Hematopoietic multipotent progenitor cell treated with erythropoietin and hydrocortisone succinate and interleukin-3 and kit ligand, for 15 days (in vitro differentiated cells): ENCODE measurements at regions not wholly inside any gene's neighbourhood (a gene's known extent, or its start where the extent isn't known, plus 50 kb on each side); places are given as distances from the start of the nearest gene placed in this dataset.

ENCODE experiments used
- DNase-seq: peaks from one replicate; pipeline ENCODE4 v3.0.0-alpha.2; 2015; ENCODE audit warnings: low spot score

DNA sequence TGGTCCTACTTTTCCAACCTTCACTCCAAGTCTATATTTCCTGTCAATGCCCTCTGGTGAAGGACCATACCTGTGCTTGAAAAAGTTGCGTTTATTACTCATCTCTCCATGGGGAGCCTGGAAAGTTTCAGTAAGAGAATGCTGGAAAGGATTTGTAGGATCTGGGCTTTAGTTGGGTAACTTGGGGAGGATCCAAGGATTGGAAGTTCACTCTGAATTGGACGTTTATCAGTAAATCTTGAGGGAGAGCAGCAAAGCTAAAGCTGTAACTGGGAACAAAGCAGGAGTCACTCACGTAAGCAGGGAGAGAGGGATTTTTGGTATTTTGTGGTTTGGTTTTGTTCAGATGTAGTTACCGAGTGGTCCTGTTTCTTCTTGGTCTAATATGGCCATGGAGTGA is 51.4 kb upstream of the NPVF start:
- DNase-seq = no peak

DNA sequence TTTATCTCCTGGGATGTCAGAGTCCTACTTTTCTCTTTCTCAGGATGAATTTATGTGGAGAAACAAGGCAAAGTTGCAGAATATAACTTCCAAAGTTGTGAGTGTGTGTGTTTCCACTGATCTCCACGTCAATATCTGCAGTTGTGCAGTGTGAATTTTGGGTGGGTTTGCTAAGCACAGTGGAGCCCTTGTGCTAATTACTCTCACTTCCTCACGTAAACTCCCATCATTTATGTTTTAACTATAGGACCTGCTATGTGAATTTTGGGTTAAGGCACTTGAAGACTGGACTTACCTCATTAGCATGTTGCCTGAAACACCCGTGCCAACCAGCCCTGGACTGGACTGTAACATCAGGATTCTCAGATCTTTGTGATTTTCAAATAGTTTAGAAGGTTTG is 51.9 kb upstream of the NPVF start:
- DNase-seq = no peak

DNA sequence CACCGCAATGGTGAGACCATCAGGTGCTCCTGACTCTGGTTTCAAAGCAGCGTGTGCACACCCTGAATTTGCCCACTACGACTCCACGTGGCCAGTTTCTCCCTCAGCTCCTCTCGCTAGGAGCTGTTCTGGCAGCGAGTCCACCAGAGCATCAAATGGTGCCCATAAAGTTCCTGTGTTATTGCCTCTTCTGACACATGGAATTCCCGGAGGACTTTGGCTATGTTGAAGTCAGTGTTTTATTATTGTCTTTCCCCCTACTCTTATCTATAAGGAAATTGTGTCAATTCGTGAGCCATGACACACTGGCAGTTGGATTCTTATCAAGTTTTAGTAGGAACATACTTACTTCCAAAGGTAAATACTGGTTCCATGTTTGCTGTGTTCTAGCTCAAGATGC is 53.9 kb upstream of the NPVF start:
- DNase-seq = no peak

GRCh38 chr7:25286756-25287155 is 58.5 kb upstream of the NPVF start:
- DNase-seq = no peak

- DNase-seq = no peak
Measured at GRCh38 chr7:25287291-25287690, 59.0 kb upstream of the NPVF start.

DNA sequence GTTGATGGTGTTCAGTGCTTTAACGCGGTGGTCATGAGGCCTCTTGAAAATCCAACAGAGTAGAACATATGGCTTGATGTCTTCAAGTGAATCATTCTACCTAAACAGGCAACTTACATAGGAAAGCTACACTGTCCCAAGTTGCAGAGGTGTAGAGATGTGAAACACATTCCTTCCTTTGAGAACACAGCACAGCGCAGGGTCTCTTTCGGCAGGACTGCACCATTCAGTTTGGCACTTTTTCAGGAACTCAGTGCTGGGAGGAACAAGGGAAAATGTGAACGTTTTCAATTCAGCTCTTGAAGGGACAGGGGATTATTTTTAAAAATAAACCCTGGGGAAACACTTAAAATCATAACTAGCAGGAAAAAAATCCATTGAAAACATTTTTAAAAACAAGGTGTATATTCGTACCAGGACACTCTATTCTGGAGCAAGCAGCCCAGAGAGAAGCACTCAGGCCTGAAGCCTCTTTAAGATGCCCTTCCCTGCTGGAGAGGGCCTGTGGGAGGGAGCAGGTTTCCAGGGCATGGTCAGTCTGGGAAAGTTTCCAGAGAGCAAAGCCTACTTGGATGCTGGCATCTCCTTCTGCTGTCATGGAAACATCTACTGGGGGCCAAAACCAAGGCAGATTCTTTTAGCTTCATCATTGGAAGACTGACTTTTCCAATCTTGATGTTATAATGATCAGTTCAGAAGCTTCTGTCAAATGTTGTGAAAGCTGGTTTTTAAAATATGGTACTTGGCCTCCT is 60.4 kb upstream of the NPVF start:
- no peak for DNase-seq

GRCh38 chr7:25289518-25289917 is 61.2 kb upstream of the NPVF start:
- no peak for DNase-seq

DNA sequence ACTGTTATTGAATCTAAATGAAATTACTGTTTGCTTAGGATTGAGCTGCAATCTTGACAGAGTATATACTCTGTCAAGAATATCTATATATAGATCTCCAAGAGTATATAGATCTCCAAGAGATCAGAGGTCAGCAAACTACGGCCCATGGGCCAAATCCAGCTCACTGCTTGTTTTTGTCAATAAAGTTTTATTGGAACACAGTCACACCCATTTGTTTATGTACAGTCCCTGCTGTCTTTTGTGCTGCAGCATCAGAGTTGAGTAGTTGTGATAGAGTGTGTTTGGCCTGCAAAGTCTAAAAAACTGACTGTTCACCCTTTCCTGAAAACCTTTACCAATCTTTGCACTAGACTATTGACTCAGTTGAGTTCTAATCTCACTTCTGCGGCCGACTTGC is 66.3 kb upstream of the NPVF start:
- no peak for DNase-seq

GRCh38 chr7:25295387-25295786 is 67.1 kb upstream of the NPVF start:
- DNase-seq = no peak

DNA sequence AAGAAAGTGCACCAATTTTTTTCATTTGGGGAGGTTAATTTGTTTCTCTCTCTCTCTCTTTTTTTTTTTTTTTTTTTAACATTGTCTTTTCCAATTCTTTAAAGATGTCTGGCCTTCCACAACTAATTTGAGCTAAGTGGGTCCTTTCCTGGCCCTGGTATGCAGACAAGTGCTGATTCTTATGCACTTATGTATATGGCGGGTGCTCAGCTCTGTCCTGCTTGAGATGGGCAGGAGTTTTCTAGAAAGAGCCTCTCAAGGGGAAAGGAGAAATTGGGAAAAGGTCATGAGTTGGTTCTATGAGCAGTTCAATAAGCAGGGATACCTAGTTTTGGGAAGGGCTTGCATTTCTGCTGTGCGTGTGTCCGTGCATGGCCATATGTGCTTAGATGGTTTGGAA is 67.8 kb upstream of the NPVF start:
- DNase-seq = no peak

GRCh38 chr7:25297278-25297677 is 69.0 kb upstream of the NPVF start:
- no peak for DNase-seq

- DNase-seq = no peak
Measured at GRCh38 chr7:25303281-25304181, 75.2 kb upstream of the NPVF start.

DNA sequence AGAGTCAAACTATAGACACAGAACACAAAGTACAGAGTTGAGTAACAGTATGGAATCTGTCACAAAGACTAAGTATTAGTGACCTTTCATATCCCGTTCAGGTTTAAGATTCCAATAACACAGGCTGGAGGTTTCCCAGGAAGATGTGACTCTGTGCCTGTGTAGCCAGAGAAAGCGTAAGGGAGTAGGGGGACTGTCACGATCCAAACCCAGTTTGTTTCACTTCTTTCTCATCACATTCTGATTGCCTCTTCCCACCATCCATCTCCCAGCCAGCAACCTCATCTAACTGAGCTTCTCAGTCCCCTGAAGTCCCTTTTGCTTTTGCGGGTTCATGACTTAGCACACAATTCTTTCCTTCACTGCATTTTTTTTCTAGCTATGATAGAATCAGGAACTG is 76.4 kb upstream of the NPVF start:
- DNase-seq = no peak

GRCh38 chr7:25305831-25306230 is 77.5 kb upstream of the NPVF start:
- no peak for DNase-seq

- no peak for DNase-seq
Measured at GRCh38 chr7:25307624-25308023, 79.3 kb upstream of the NPVF start.

DNA sequence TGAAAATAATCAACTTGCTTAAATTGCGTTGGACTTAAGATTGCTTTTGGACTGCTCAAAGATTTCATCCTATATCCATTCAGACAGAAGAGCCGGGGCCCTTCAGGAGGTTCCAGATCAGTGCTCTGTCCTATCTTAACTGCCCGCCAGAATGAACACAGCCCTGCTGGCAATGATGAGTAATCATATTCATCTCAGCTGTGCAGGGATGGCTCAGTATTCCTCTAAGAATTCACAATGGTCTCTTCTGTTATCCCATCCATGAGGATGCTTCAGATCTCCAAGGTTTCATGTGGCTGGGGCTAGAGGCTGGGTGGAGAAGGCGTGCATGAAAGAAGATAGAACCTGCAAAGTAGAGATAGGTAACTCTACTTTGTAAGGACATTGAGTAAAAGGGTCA is 80.0 kb upstream of the NPVF start:
- DNase-seq = no peak

GRCh38 chr7:25308906-25309705 is 80.8 kb upstream of the NPVF start:
- no peak for DNase-seq

DNA sequence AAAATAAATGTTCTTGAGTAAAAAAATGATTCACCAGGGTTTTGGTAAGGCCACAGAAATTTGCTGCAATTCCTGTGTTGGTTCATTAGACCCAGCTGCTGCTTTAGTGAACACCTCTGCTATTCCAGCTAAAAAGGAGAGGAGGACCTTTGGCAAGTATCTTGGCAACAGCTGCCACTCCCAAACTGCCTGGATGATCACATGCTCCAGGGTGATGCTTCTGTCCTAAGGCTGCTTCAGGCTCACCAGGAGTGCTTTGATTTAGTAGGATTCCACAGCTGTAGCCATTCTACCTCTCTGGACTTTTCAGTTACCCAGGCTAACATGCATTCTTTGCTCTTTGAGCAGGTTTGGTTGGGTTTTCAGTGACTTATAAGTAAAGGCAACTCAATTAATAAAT is 82.6 kb upstream of the NPVF start:
- no peak for DNase-seq

GRCh38 chr7:25311346-25311745 is 83.1 kb upstream of the NPVF start:
- no peak for DNase-seq

GRCh38 chr7:25312968-25313367 is 84.7 kb upstream of the NPVF start:
- DNase-seq = no peak

DNA sequence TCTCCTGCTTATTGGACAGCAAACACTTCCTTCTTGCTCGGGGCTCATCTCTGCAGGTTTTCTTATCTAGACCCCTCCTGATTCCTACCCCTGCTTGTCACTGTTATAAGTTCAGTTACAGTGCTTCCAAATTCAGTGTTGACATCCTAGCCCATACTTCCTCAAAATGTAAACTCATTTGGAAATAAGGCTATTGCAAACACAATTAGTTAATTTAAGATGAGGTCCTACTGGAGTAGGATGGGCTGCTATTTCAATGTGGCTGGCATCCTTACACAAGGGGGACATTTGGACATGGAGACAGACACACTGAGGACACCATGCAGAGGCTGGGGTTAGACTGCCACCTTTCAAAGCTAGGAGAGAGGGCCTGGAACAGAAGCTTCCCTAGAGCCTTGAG is 85.2 kb upstream of the NPVF start:
- DNase-seq = no peak

DNA sequence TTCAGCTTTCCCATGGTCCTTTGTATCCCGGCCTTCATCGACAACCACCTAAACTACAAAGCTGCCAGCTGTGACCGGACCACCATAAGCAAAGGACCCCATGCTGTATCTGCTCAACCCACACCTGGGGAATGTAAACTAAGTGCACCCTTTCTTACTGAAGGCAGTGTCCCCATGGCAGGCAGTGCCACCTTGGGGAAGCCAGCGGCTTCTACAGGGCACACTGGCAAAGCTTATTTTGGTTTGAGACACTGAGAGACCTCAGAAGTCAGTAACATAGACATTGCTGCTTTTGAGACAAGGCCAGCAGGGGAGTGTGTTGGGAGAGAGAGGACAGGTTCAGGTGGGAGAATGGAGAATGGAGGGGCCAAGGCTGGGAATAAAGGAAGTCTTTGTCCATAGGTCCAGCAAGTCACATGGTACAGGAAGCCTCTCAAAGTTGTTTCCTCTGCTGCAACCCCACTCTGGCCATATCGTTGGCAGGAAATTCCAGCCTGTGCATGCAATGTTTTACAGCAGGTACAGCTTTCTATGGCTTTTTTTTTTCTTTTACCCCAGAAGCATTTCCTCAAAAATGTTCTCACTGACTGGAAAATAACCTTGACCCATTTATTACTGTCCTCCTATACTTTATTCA is 85.9 kb upstream of the NPVF start:
- no peak for DNase-seq
